ENCODE measurements at regions not wholly inside any gene's neighbourhood (a gene's known extent, or its start where the extent isn't known, plus 50 kb on each side); places are given as distances from the start of the nearest gene placed in this dataset.
"Not testable (repeated sequence)": the region's sequence is repeated elsewhere in the genome, so short reads cannot be mapped to it uniquely, and the experiment has no call there.

GRCh38 chr5:57054135-57054534 lies 102.2 kb upstream of the MIER3 start:
- Histone ChIP-seq H3K4me3 (no peak overlapping the region), H3K36me3 (no peaks in the 10 kb centered on the region), H3K9me3 (no peaks in the 10 kb centered on the region), H3K27me3 (peaks cover 2% of the 10 kb centered on the region; the same call in 1 of the 2 replicates)
- DNase-seq = no peak

- Histone ChIP-seq H3K27me3 (peaks cover 2% of the 10 kb centered on the region; the same call in 1 of the 2 replicates), H3K9me3 (no peaks in the 10 kb centered on the region), H3K36me3 (no peaks in the 10 kb centered on the region), H3K4me3 (no peak overlapping the region)
- no peak for DNase-seq
These were observed 102.7 kb upstream of the MIER3 start for GRCh38 chr5:57054671-57055070.

DNA sequence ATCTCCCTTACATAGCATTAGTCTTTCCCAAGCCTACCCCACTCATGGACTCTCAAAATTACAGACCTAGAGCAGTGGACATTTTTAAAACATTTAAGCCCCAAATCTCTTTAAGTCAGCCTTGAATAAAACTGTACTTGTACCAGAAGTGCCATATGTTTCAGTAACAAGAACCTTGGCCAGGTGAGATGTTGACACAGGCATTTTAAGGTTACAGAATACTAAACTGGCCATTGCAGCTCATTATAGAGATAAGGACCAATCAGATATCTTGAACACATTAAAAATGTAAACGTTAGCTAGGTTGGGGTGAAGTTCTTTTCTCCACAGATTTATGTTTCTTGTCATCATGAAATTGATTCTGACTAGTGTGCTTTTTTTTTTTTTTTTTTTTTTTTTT lies 103.8 kb upstream of the MIER3 start:
- no peak for DNase-seq
- no peaks in the 10 kb centered on the region for H3K36me3 ChIP-seq
- H3K4me3 ChIP-seq = no peak overlapping the region
- no peaks in the 10 kb centered on the region for H3K27me3 ChIP-seq
- H3K9me3 ChIP-seq = no peaks in the 10 kb centered on the region

GRCh38 chr5:57063773-57064172 lies 110.1 kb upstream of the GPBP1 start:
- no peak overlapping the region for H3K4me3 ChIP-seq
- H3K27me3 ChIP-seq = peaks cover 2% of the 10 kb centered on the region; the same call in 1 of the 2 replicates
- no peaks in the 10 kb centered on the region for H3K36me3 ChIP-seq
- H3K9me3 ChIP-seq = no peaks in the 10 kb centered on the region
- no peak for DNase-seq

GRCh38 chr5:57066924-57067596 lies 106.8 kb upstream of the GPBP1 start:
- Histone ChIP-seq H3K36me3 (no peaks in the 10 kb centered on the region), H3K27me3 (peaks cover 7% of the 10 kb centered on the region; the same call in 1 of the 2 replicates), H3K4me3 (no peak overlapping the region), H3K9me3 (no peaks in the 10 kb centered on the region)
- no peak for DNase-seq

GRCh38 chr5:57067597-57067924 lies 106.3 kb upstream of the GPBP1 start:
- Histone ChIP-seq H3K27me3 (peaks cover 7% of the 10 kb centered on the region; the same call in 1 of the 2 replicates), H3K4me3 (no peak overlapping the region), H3K9me3 (no peaks in the 10 kb centered on the region), H3K36me3 (no peaks in the 10 kb centered on the region)
- no peak for DNase-seq

DNA sequence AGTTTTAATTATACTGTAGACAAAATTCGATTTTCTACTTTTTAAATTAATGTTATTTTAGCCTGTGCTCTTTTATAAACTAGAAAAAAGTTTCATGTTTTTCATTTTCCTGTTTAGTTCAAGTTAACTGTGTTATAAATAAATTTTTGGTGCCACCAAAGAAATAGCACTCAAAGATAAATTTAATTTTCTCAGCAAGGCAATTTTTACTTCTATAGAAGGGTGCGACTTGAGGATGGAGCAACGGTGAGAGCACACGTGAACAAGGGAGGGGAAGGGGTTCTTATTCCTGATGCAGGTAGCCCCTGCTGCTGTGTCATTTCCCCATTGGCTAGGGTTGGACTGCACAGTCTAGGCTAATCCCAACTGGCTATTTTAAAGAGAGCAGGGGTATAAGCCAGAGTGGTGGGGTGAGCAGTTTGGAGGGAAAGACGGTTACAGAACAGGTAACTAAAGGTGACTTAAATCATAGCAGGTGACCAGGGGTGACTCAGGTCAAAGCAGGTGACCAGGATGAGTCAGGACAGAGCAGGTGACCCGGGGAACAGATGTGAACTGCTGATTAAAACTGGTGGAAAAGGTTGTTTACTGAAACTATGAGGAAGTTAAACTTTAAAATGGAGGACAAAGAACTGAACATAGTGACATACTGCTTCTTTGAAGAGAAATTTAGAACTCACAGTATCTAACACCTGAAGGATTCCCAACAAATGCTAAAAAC lies 104.6 kb upstream of the GPBP1 start:
- DNase-seq = no peak
- Histone ChIP-seq H3K9me3 (no peaks in the 10 kb centered on the region), H3K36me3 (no peaks in the 10 kb centered on the region), H3K27me3 (peaks cover 7% of the 10 kb centered on the region; the same call in 1 of the 2 replicates), H3K4me3 (no peak overlapping the region)

DNA sequence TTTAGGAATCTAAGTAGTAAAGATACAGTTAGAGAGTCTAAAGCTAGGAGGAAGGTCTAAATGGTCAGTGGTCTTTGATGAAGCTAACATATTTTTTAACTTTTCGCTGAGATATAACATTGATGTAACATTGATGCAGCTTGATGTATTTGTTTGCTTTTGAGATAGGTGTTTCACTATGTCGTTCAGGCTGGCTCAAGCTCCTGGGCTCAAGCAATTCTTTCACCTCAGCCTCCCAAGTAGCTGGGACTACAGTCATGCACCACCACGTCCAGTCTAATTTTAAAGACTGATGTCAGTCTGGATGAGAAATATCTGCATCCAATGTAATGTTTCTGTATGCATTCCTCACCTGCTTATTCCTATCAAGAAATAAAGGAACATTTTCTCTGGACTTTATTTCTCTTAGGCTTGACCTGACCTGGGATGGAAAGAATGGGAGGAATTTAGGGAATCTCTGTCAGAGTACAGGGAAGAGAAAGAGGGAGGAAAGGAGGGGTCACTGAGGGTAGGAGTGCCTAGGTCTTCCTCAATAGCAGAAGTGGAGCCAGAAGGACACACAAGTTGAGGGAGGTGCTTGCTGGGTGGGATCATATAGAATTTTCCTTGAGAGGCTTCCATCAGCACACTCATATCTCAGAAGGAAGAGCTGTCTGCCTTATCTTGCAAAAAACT lies 101.5 kb upstream of the GPBP1 start:
- no peaks in the 10 kb centered on the region for H3K36me3 ChIP-seq
- H3K4me3 ChIP-seq = no peak overlapping the region
- H3K27me3 ChIP-seq = 0 out of 2 replicates have a peak, but pooled peaks cover 5% of the 10 kb centered on the region
- no peaks in the 10 kb centered on the region for H3K9me3 ChIP-seq
- no peak for DNase-seq

- H3K4me3 ChIP-seq = no peak overlapping the region
- H3K9me3 ChIP-seq = no peaks in the 10 kb centered on the region
- no peak for DNase-seq
- no peaks in the 10 kb centered on the region for H3K36me3 ChIP-seq
- H3K27me3 ChIP-seq = no peaks in the 10 kb centered on the region; the same call in 1 of the 2 replicates
These were observed 91.3 kb upstream of the GPBP1 start for GRCh38 chr5:57082441-57083067.

DNA sequence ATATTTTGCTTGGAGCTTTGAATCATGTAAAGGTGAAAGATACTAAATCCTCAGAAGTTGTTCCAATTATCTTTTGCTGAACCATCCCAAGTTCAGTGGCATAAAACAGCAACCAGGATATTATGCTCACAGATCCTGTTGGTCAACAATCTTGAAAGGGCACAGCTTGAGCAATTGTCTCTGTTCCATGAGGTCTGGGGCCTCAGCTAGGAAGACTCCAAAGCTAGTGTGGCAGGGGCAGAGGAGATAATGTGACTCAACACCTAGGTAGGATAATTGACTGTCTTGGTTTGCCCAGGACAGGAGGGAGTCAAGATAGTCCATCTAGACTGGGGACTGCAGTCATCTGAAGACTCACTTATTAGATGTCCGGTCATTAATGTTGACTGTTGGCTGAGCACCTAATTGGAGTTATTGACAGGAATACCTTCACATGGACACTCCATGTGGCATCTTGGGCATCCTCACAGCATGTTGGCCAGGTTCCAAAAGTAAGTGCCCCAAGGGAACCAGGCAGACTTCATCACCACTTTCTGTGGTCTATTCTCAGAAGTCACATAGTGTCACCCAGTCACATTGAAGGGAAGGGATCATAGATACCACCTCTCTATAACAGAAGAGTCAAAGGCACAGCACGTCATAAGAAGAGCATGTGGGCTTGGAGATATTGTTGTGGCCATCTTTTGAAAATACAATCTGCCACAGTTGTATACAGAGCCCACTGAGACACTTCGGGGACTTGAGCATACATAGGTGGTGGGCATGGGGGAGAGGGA lies 88.4 kb upstream of the GPBP1 start:
- no peak overlapping the region for H3K4me3 ChIP-seq
- H3K27me3 ChIP-seq = no peaks in the 10 kb centered on the region; the same call in 1 of the 2 replicates

GRCh38 chr5:57087947-57088346 lies 85.9 kb upstream of the GPBP1 start:
- not testable (repeated sequence) for DNase-seq, H3K9me3 ChIP-seq

More for the DNA sequence above, 88.4 kb upstream of the GPBP1 start:
- no peak for DNase-seq
- Histone ChIP-seq H3K36me3 (no peaks in the 10 kb centered on the region), H3K9me3 (no peaks in the 10 kb centered on the region)

DNA sequence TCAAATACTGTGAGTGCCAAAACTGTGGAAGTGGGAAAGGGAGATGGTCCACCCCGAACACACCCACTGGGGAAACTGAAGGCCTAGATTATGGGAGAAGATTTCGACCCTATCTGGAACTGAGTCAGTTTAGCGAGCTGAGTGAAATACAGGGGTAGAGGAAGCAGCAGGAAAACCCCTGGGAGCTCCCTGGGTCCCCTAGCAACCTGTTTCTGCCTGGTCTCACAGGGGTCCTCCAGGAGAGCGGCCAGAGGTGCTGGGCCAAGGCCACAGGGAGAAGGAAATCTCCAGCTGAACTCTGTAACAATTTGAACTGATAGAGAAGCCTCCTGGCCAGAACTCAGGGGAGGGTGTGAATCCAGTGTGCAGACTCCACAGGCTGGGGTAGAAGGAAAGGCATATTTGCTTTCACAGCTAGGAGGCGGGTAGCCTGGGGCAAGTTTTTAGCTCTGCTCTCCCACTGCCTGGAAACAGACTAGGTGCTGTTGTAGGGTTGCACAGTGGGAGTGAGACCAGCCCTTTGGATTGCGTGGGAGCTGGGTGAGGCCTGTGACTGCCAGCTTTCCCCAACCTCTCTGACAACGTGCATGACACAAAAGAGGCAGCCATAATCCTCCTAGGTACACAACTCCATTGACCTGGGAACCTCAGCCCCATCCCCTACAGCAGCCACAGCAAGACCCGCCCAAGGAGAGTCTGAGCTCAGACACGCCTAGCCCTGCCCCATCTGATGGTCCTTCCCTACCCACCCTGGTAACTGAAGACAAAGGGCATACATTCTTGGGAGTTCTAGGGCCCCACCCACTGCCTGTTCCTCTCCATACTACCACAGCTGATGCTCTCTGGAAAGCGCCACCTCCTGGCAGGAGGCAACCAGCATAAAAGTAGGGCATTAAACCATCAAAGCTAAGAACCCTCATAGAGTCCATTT lies 78.8 kb upstream of the GPBP1 start:
- Histone ChIP-seq H3K4me3 (no peak overlapping the region), H3K9me3 (0 out of 2 replicates have a peak, but pooled peaks cover 2% of the 10 kb centered on the region), H3K36me3 (no peaks in the 10 kb centered on the region), H3K27me3 (no peaks in the 10 kb centered on the region; the same call in 1 of the 2 replicates)
- DNase-seq = peak; percentile 4

More at GRCh38 chr5:57087947-57088346, 85.9 kb upstream of the GPBP1 start:
- not testable (repeated sequence) for H3K36me3 ChIP-seq, H3K4me3 ChIP-seq, H3K27me3 ChIP-seq

DNA sequence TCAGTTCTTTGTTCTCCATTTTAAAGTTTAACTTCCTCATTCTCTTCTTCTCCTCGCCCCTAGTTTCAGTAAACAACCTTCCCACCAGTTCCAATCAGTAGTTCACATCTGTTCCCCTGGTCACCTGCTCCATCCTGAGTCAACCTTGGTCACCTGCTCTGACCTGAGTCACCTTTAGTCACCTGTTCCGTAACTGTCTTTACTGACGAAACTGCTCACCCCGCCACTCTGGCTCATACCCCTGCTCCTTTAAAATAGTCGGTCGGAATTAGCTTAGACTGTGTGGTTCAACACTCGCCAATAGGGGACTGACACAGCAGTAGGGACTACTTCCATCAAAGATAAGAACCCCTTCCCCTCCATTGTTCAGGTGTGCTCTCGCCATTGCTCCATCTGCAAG lies 76.3 kb upstream of the GPBP1 start:
- DNase-seq = no peak
- H3K9me3 ChIP-seq = 0 out of 2 replicates have a peak, but pooled peaks cover 2% of the 10 kb centered on the region
- H3K4me3 ChIP-seq = no peak overlapping the region
- no peaks in the 10 kb centered on the region for H3K27me3 ChIP-seq
- no peaks in the 10 kb centered on the region for H3K36me3 ChIP-seq

- no peaks in the 10 kb centered on the region for H3K9me3 ChIP-seq
- no peaks in the 10 kb centered on the region for H3K27me3 ChIP-seq
- DNase-seq = no peak
- no peaks in the 10 kb centered on the region for H3K36me3 ChIP-seq
- no peak overlapping the region for H3K4me3 ChIP-seq
These were observed 71.5 kb upstream of the GPBP1 start for GRCh38 chr5:57102189-57102904.

DNA sequence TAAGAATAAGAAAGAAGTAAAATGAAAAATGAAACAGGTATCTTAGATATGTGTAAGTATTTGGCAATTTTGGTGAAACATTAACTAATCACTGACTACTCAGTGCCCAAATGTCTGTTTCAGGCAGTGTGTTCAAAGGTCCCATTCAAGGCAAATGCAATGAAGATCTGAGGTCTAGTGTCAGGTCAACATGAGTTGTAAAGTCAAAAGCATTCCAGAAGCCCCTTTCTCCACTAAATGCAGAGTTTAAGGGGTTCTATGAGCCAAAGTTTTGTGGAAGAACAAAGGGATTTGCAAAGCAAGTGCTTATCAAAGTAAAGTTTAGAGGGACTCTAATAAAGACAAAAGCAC lies 71.0 kb upstream of the GPBP1 start:
- Histone ChIP-seq H3K27me3 (no peaks in the 10 kb centered on the region), H3K9me3 (no peaks in the 10 kb centered on the region), H3K36me3 (no peaks in the 10 kb centered on the region), H3K4me3 (no peak overlapping the region)
- no peak for DNase-seq
